ENCODE measurements at regions not wholly inside any gene's neighbourhood (a gene's known extent, or its start where the extent isn't known, plus 50 kb on each side); places are given as distances from the start of the nearest gene placed in this dataset.

DNA sequence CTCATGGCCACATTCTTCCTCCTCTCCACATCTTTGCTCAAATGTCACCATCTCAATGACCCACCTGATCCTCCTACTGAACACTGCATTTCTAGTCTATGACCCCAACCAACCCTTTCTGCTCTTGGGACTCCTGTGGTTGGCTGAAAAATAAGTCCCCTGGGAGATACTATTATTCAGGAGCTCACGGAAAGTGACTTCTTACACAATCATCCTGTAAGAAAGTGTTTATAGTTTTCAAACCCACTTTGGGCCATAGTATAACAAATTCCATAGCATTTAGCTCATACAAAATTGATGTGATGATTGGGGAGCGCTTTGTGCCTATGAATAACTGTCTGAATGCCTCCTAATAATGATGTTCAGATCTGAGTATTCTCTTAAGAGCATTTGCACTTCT lies 161.4 kb upstream of the HS3ST1 start:
- TF ChIP-seq, protein P1, sequence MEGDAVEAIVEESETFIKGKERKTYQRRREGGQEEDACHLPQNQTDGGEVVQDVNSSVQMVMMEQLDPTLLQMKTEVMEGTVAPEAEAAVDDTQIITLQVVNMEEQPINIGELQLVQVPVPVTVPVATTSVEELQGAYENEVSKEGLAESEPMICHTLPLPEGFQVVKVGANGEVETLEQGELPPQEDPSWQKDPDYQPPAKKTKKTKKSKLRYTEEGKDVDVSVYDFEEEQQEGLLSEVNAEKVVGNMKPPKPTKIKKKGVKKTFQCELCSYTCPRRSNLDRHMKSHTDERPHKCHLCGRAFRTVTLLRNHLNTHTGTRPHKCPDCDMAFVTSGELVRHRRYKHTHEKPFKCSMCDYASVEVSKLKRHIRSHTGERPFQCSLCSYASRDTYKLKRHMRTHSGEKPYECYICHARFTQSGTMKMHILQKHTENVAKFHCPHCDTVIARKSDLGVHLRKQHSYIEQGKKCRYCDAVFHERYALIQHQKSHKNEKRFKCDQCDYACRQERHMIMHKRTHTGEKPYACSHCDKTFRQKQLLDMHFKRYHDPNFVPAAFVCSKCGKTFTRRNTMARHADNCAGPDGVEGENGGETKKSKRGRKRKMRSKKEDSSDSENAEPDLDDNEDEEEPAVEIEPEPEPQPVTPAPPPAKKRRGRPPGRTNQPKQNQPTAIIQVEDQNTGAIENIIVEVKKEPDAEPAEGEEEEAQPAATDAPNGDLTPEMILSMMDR (conservative IDR thresholded peaks at IDR 0.05), result no peak
- Mint-ChIP-seq H3K27ac (no peak overlapping the region), H3K9me3 (no peaks in the 10 kb centered on the region), H3K4me3 (no peak overlapping the region), H3K27me3 (no peaks in the 10 kb centered on the region), H3K36me3 (no peaks in the 10 kb centered on the region), H3K4me1 (ENCODE audit: unreplicated experiment) (no peaks in the 10 kb centered on the region)
- DNase-seq (ENCODE audit: extremely low spot score, unreplicated experiment), result no peak

DNA sequence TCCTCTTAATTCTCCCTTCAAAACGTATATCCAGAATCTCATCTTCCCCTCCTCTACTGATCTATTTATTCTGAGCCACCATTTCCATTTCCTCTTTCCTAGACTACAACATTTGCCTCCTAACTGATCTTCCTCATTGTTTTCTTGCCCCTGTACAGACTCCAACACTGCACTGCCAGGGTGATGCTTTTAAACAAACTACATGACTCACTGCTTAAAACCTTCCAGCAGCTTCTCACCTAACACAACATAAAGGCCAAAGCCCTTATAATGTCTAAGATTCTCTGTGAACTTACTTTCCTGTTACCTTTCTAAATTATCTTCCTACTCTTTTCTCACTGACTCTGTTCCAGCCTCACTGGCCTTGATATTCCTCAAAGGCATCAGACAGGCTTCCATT lies 161.0 kb upstream of the HS3ST1 start:
- no peak for DNase-seq (ENCODE audit: extremely low spot score, unreplicated experiment)
- Mint-ChIP-seq H3K27ac (no peak overlapping the region), H3K9me3 (no peaks in the 10 kb centered on the region)

DNA sequence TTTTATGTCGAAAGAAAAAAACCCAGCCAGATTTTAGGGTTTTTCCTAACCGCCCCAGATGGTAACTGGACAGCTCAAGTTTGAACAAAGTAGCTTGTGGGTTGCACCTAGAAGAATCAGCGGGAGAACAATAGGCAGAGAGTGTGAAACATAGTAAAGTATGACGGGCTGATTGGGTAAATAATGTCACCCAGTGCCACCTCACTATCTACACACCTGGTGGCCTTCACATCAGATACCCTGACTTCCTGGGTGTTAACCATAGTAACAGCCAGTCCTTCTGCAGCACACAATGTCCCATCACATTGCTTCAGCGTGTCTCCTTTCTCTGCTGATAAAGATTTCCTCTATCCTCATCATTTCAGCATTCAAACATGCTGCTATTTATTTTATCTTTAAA lies 159.1 kb upstream of the HS3ST1 start:
- no peaks in the 10 kb centered on the region for H3K36me3 Mint-ChIP-seq
- no peaks in the 10 kb centered on the region for H3K9me3 Mint-ChIP-seq
- H3K4me1 Mint-ChIP-seq (ENCODE audit: unreplicated experiment), result no peaks in the 10 kb centered on the region
- no peak for DNase-seq (ENCODE audit: extremely low spot score, unreplicated experiment)
- H3K4me3 Mint-ChIP-seq, result no peak overlapping the region
- no peaks in the 10 kb centered on the region for H3K27me3 Mint-ChIP-seq
- TF ChIP-seq, protein P1 (conservative IDR thresholded peaks at IDR 0.05), result no peak
- H3K27ac Mint-ChIP-seq, result no peak overlapping the region

More for the DNA sequence above, 161.0 kb upstream of the HS3ST1 start:
- Mint-ChIP-seq H3K36me3 (no peaks in the 10 kb centered on the region), H3K4me1 (ENCODE audit: unreplicated experiment) (no peaks in the 10 kb centered on the region), H3K4me3 (no peak overlapping the region), H3K27me3 (no peaks in the 10 kb centered on the region)
- TF ChIP-seq, protein P1 (conservative IDR thresholded peaks at IDR 0.05), result no peak

DNA sequence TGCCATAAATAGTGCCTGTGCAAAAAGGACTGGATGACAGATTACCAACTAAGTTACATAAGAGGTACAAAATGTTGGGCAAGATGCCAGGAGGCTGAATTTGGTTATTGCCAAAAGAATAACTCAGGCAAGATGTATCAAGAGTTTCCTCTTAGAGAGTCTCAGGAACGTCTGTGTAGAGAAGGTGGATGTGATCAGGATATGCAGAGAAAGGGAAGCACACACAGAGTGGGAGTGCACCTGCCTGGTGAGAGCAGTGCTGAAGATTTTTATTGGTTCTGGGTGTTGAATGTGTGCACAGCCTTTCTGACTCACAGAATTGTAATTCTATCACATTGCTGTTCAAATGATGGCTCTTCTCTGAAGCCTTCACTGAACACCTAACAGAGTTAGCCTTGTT lies 156.8 kb upstream of the HS3ST1 start:
- TF ChIP-seq, protein P1 (conservative IDR thresholded peaks at IDR 0.05), result no peak
- Mint-ChIP-seq H3K36me3 (no peaks in the 10 kb centered on the region), H3K4me3 (no peak overlapping the region), H3K4me1 (ENCODE audit: unreplicated experiment) (no peaks in the 10 kb centered on the region), H3K27me3 (no peaks in the 10 kb centered on the region), H3K9me3 (no peaks in the 10 kb centered on the region), H3K27ac (no peak overlapping the region)
- DNase-seq (ENCODE audit: extremely low spot score, unreplicated experiment), result no peak

- TF ChIP-seq, protein P1 (conservative IDR thresholded peaks at IDR 0.05), result no peak
- no peak overlapping the region for H3K4me3 Mint-ChIP-seq
- no peak for DNase-seq (ENCODE audit: extremely low spot score, unreplicated experiment)
- no peak overlapping the region for H3K27ac Mint-ChIP-seq
- no peaks in the 10 kb centered on the region for H3K27me3 Mint-ChIP-seq
- H3K36me3 Mint-ChIP-seq, result no peaks in the 10 kb centered on the region
- no peaks in the 10 kb centered on the region for H3K9me3 Mint-ChIP-seq
- H3K4me1 Mint-ChIP-seq (ENCODE audit: unreplicated experiment), result no peaks in the 10 kb centered on the region
These were observed 139.8 kb upstream of the HS3ST1 start for GRCh38 chr4:11568511-11568910.

GRCh38 chr4:11566444-11567022 lies 137.8 kb upstream of the HS3ST1 start:
- Mint-ChIP-seq H3K27ac (no peak overlapping the region), H3K36me3 (no peaks in the 10 kb centered on the region), H3K9me3 (no peaks in the 10 kb centered on the region), H3K4me1 (ENCODE audit: unreplicated experiment) (no peaks in the 10 kb centered on the region), H3K27me3 (no peaks in the 10 kb centered on the region), H3K4me3 (no peak overlapping the region)
- no peak for DNase-seq (ENCODE audit: extremely low spot score, unreplicated experiment)
- TF ChIP-seq, protein P1 (conservative IDR thresholded peaks at IDR 0.05), result no peak

Data from type B pancreatic cell (in vitro differentiated cells).